ENCODE measurements at regions not wholly inside any gene's neighbourhood (a gene's known extent, or its start where the extent isn't known, plus 50 kb on each side); places are given as distances from the start of the nearest gene placed in this dataset.

DNA sequence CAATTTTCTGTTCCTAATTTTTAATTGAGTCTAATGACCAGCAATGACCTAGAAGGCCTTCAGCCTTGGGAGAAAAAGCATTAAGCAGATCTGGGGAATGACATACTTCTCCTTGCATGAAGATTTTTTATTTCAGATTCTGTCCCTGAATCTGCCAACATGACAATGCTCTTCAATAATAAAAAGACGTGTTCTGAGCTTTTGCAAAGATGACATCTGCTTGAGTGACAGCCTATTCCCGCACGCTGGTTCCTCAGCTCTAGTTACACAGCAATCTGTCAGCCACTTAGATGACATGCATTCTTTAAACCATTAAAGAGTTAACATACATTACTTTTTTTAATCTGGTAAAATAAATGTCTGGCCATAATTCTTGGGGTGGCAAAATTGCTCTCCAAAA is 129.3 kb upstream of the CDH6 start:
- Histone ChIP-seq H3K27ac (no peak overlapping the region), H3K4me3 (no peak overlapping the region), H3K36me3 (no peaks in the 10 kb centered on the region), H3K4me1 (ENCODE audit: control insufficient read depth in 1 of 2, low read depth in 2 of 2) (no peaks in the 10 kb centered on the region), H3K27me3 (replicated peaks; ENCODE audit: insufficient read depth) (no peaks in the 10 kb centered on the region), H3K9me3 (no peaks in the 10 kb centered on the region)
- ATAC-seq (ENCODE audit: insufficient number of reproducible peaks, low FRiP score, low read depth) (no peak), DNase-seq (ENCODE audit: low spot score) (no peak)
- TF ChIP-seq, protein P1, sequence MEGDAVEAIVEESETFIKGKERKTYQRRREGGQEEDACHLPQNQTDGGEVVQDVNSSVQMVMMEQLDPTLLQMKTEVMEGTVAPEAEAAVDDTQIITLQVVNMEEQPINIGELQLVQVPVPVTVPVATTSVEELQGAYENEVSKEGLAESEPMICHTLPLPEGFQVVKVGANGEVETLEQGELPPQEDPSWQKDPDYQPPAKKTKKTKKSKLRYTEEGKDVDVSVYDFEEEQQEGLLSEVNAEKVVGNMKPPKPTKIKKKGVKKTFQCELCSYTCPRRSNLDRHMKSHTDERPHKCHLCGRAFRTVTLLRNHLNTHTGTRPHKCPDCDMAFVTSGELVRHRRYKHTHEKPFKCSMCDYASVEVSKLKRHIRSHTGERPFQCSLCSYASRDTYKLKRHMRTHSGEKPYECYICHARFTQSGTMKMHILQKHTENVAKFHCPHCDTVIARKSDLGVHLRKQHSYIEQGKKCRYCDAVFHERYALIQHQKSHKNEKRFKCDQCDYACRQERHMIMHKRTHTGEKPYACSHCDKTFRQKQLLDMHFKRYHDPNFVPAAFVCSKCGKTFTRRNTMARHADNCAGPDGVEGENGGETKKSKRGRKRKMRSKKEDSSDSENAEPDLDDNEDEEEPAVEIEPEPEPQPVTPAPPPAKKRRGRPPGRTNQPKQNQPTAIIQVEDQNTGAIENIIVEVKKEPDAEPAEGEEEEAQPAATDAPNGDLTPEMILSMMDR (IDR thresholded peaks at IDR 0.05) = no peak

- DNase-seq (ENCODE audit: low spot score) (no peak), ATAC-seq (ENCODE audit: insufficient number of reproducible peaks, low FRiP score, low read depth) (no peak)
- no peaks in the 10 kb centered on the region for H3K27me3 ChIP-seq (replicated peaks; ENCODE audit: insufficient read depth)
- no peaks in the 10 kb centered on the region for H3K4me1 ChIP-seq (ENCODE audit: control insufficient read depth in 1 of 2, low read depth in 2 of 2)
- no peaks in the 10 kb centered on the region for H3K36me3 ChIP-seq
- no peaks in the 10 kb centered on the region for H3K9me3 ChIP-seq
- no peak overlapping the region for H3K4me3 ChIP-seq
- H3K27ac ChIP-seq = no peak overlapping the region
- TF ChIP-seq, protein P1 (IDR thresholded peaks at IDR 0.05) = no peak
Measured at GRCh38 chr5:31062902-31063580, 130.4 kb upstream of the CDH6 start.

GRCh38 chr5:31059889-31060288 is 133.6 kb upstream of the CDH6 start:
- Histone ChIP-seq H3K9me3 (no peaks in the 10 kb centered on the region), H3K36me3 (no peaks in the 10 kb centered on the region), H3K27ac (no peak overlapping the region), H3K4me1 (ENCODE audit: control insufficient read depth in 1 of 2, low read depth in 2 of 2) (no peaks in the 10 kb centered on the region), H3K27me3 (replicated peaks; ENCODE audit: insufficient read depth) (no peaks in the 10 kb centered on the region), H3K4me3 (no peak overlapping the region)
- DNase-seq (ENCODE audit: low spot score) = no peak
- TF ChIP-seq, protein P1 (IDR thresholded peaks at IDR 0.05) = no peak
- no peak for ATAC-seq (ENCODE audit: insufficient number of reproducible peaks, low FRiP score, low read depth)

DNA sequence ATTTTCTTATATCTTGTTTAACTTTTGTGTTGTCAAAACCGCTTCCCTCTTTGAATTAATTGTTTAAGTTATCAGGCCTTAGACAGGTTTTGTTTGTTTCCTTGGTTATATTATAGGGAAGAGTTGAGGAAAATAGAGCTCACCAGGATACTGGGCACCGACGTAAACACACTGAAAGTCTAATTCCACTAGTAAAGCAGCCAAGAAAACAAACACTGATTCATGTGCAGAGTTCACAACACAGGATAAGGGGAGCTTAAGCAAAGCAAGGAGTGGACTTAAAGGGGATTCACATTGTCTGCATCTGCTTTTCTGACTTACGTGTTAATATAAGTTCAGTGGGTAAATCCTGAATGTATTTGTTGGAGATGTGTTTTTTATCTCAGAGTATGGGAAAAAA is 139.0 kb upstream of the CDH6 start:
- H3K4me3 ChIP-seq = no peak overlapping the region
- H3K27me3 ChIP-seq (replicated peaks; ENCODE audit: insufficient read depth) = no peaks in the 10 kb centered on the region
- no peak overlapping the region for H3K27ac ChIP-seq
- ATAC-seq (ENCODE audit: insufficient number of reproducible peaks, low FRiP score, low read depth) = no peak
- TF ChIP-seq, protein P1 (IDR thresholded peaks at IDR 0.05) = no peak
- H3K9me3 ChIP-seq = no peaks in the 10 kb centered on the region
- no peaks in the 10 kb centered on the region for H3K4me1 ChIP-seq (ENCODE audit: control insufficient read depth in 1 of 2, low read depth in 2 of 2)
- no peak for DNase-seq (ENCODE audit: low spot score)
- H3K36me3 ChIP-seq = no peaks in the 10 kb centered on the region

GRCh38 chr5:31052937-31053658 is 140.4 kb upstream of the CDH6 start:
- H3K4me3 ChIP-seq = no peak overlapping the region
- H3K27ac ChIP-seq = no peak overlapping the region
- ATAC-seq (ENCODE audit: insufficient number of reproducible peaks, low FRiP score, low read depth) = no peak
- no peaks in the 10 kb centered on the region for H3K4me1 ChIP-seq (ENCODE audit: control insufficient read depth in 1 of 2, low read depth in 2 of 2)
- no peaks in the 10 kb centered on the region for H3K9me3 ChIP-seq
- no peaks in the 10 kb centered on the region for H3K36me3 ChIP-seq
- TF ChIP-seq, protein P1 (IDR thresholded peaks at IDR 0.05) = no peak
- H3K27me3 ChIP-seq (replicated peaks; ENCODE audit: insufficient read depth) = no peaks in the 10 kb centered on the region
- no peak for DNase-seq (ENCODE audit: low spot score)
